ENCODE measurements at regions not wholly inside any gene's neighbourhood (a gene's known extent, or its start where the extent isn't known, plus 50 kb on each side); places are given as distances from the start of the nearest gene placed in this dataset.

- no peak for TF ChIP-seq POLR2AphosphoS5 (IDR thresholded peaks at IDR 0.05; ENCODE audit: low read depth, low read length)
- no peak for TF ChIP-seq FOXP2 (optimal IDR thresholded peaks at IDR 0.05; ENCODE audit: borderline replicate concordance, extremely low read depth, extremely low read length, insufficient read depth)
- TF ChIP-seq SIN3A (IDR thresholded peaks at IDR 0.05; ENCODE audit: borderline replicate concordance, insufficient read depth, low read length), result no peak
- TF ChIP-seq TAF1 (IDR thresholded peaks at IDR 0.05; ENCODE audit: borderline replicate concordance, insufficient read depth, low read length), result no peak
- TF ChIP-seq REST (IDR thresholded peaks at IDR 0.05; ENCODE audit: insufficient read depth in 1 of 2, low read depth in 2 of 2, low read length in 2 of 2), result no peak
These were observed 50.0 kb upstream of the SOD3 start for GRCh38 chr4:24745172-24745895.

Data from PFSK-1 (cell line).